HEK293T (cell line): ENCODE measurements at regions not wholly inside any gene's neighbourhood (a gene's known extent, or its start where the extent isn't known, plus 50 kb on each side); places are given as distances from the start of the nearest gene placed in this dataset.
A peak's percentile ranks its signal among the peaks of the same experiment; 100 is the strongest.
"Not testable (repeated sequence)": the region's sequence is repeated elsewhere in the genome, so short reads cannot be mapped to it uniquely, and the experiment has no call there.

Experiments used
- CTCF ChIA-PET: fragments of 350-600 bp; formaldehyde crosslinking; extraction: SDS; loops from one replicate; lab custom pipeline; 2021; ENCODE audit warnings: antibody characterized with exemption, inconsistent platforms; lab: Yijun Ruan, JAX
- POLR2A ChIA-PET: fragments of 350-600 bp; formaldehyde crosslinking; extraction: SDS; loops from one replicate; lab custom pipeline; 2020; ENCODE audit warnings: antibody characterized with exemption, inconsistent platforms; lab: Yijun Ruan, JAX
- DNase-seq: peaks from one replicate; pipeline ENCODE4 v3.0.0; 2012; ENCODE audit warnings: mixed read lengths; ENCODE audit errors: extremely low spot score
- ARNT ChIP-seq: fragments of 450-650 bp; IDR thresholded peaks from 2 replicates; pipeline ENCODE4 v1.6.1; 2017; ENCODE audit warnings: mild to moderate bottlenecking
- BHLHE40 ChIP-seq: fragments of 450-650 bp; IDR thresholded peaks from 2 replicates; pipeline ENCODE4 v1.6.1; 2016; ENCODE audit warnings: mild to moderate bottlenecking, moderate library complexity, borderline replicate concordance
- CTBP1 ChIP-seq: fragments of 450-650 bp; IDR thresholded peaks from 2 replicates; pipeline ENCODE4 v1.6.1; 2016; ENCODE audit warnings: borderline replicate concordance
- ELF4 ChIP-seq: fragments of 450-650 bp; IDR thresholded peaks from 2 replicates; pipeline ENCODE4 v1.6.1; 2017; ENCODE audit warnings: antibody characterized with exemption
- FOXA1 ChIP-seq: fragments of 450-650 bp; IDR thresholded peaks from 2 replicates; pipeline ENCODE4 v1.6.1; 2016; ENCODE audit warnings: mild to moderate bottlenecking
- FOXK2 ChIP-seq: fragments of 450-650 bp; IDR thresholded peaks from 2 replicates; pipeline ENCODE4 v1.6.1; 2016; ENCODE audit warnings: mild to moderate bottlenecking
- FOXM1 ChIP-seq: fragments of 450-650 bp; IDR thresholded peaks from 2 replicates; pipeline ENCODE4 v1.6.1; 2017; ENCODE audit warnings: mild to moderate bottlenecking, borderline replicate concordance
- HDGF ChIP-seq: fragments of 450-650 bp; IDR thresholded peaks from 2 replicates; pipeline ENCODE4 v1.6.1; 2017; ENCODE audit warnings: antibody characterized with exemption, borderline replicate concordance
- L3MBTL2 ChIP-seq: fragments of 450-650 bp; conservative IDR thresholded peaks from 2 replicates; pipeline ENCODE4 v1.6.1; 2016; ENCODE audit warnings: mild to moderate bottlenecking
- LEF1 ChIP-seq: fragments of 450-650 bp; IDR thresholded peaks from 2 replicates; pipeline ENCODE4 v1.6.1; 2017; ENCODE audit warnings: mild to moderate bottlenecking, borderline replicate concordance
- NFRKB ChIP-seq: fragments of 450-650 bp; IDR thresholded peaks from 2 replicates; pipeline ENCODE4 v1.6.1; 2016; ENCODE audit warnings: mild to moderate bottlenecking, moderate library complexity
- PKNOX1 ChIP-seq: fragments of 450-650 bp; IDR thresholded peaks from 2 replicates; pipeline ENCODE4 v1.6.1; 2016
- SP1 ChIP-seq: fragments of 450-650 bp; IDR thresholded peaks from 2 replicates; pipeline ENCODE4 v1.6.1; 2017
- SUZ12 ChIP-seq: fragments of 450-650 bp; IDR thresholded peaks from 2 replicates; pipeline ENCODE4 v1.6.1; 2016; ENCODE audit warnings: mild to moderate bottlenecking
- TARDBP ChIP-seq: fragments of 450-650 bp; IDR thresholded peaks from 2 replicates; pipeline ENCODE4 v1.6.1; 2016
- ZNF384 ChIP-seq: fragments of 450-650 bp; IDR thresholded peaks from 2 replicates; pipeline ENCODE4 v1.6.1; 2016

- DNase-seq: peak; percentile 50
- ChIA-PET POLR2A (interaction anchor here (0.5 to 2.1 kb wide), 10 partner anchors 27 to 1104 kb away, joined by 3 to 23 read pairs (median 4); a partner anchor contains a TSS), CTCF (interaction anchor here (0.5 to 1.5 kb wide), 6 partner anchors 8 to 368 kb away, joined by 3 to 5 read pairs (median 4); no protein-coding TSS in a partner anchor)
- 0 out of 2 replicates have a peak, but pooled peaks have one; percentile 25 for TF ChIP-seq L3MBTL2
- TF ChIP-seq ELF4: no peak
Measured at GRCh38 chr6:27545271-27546046, 72.6 kb upstream of the ZNF184 start.

GRCh38 chr6:27544612-27545260 lies 71.8 kb upstream of the ZNF184 start:
- ChIA-PET CTCF (interaction anchor here (0.5 to 1.5 kb wide), 7 partner anchors 9 to 367 kb away, joined by 3 to 5 read pairs (median 4); no protein-coding TSS in a partner anchor), POLR2A (interaction anchor here (0.7 to 2.1 kb wide), 9 partner anchors 26 to 398 kb away, joined by 3 to 23 read pairs (median 4); a partner anchor contains a TSS)
- TF ChIP-seq L3MBTL2 (no peak), ZNF384 (no peak), FOXK2 (no peak), NFRKB (no peak), SP1 (no peak), BHLHE40 (no peak), ELF4 (no peak), FOXA1 (no peak), PKNOX1 (no peak), SUZ12 (no peak), LEF1 (no peak)
- DNase-seq: no peak

- CTCF ChIA-PET: interaction anchor here (0.6 to 1.5 kb wide), 3 partner anchors 123 to 208 kb away, joined by 3 to 4 read pairs (median 4); no protein-coding TSS in a partner anchor
- not testable (repeated sequence) for DNase-seq
- POLR2A ChIA-PET: interaction anchor here (0.9 to 2.1 kb wide), 4 partner anchors 25 to 73 kb away, joined by 3 to 23 read pairs (median 3); no protein-coding TSS in a partner anchor
Measured at GRCh38 chr6:27544135-27544534, 71.2 kb upstream of the ZNF184 start.

- ChIA-PET CTCF (no interaction called here), POLR2A (no interaction called here)
- TF ChIP-seq CTBP1: no peak
- TF ChIP-seq NFRKB: no peak
- no peak for TF ChIP-seq FOXK2
- no peak for TF ChIP-seq LEF1
- TF ChIP-seq PKNOX1: no peak
- no peak for TF ChIP-seq TARDBP
- no peak for TF ChIP-seq FOXM1
- no peak for TF ChIP-seq FOXA1
- no peak for TF ChIP-seq ARNT
- TF ChIP-seq ZNF384: no peak
- TF ChIP-seq L3MBTL2: no peak
- no peak for TF ChIP-seq HDGF
- no peak for TF ChIP-seq ELF4
- TF ChIP-seq SP1: no peak
- no peak for DNase-seq
Measured at GRCh38 chr6:27542485-27542884, 69.6 kb upstream of the ZNF184 start.

GRCh38 chr6:27541933-27542297 lies 69.0 kb upstream of the ZNF184 start:
- no peak for DNase-seq
- TF ChIP-seq PKNOX1: no peak
- TF ChIP-seq TARDBP: no peak
- TF ChIP-seq SUZ12: no peak
- no peak for TF ChIP-seq ZNF384
- no peak for TF ChIP-seq BHLHE40
- no peak for TF ChIP-seq SP1
- no peak for TF ChIP-seq HDGF
- no peak for TF ChIP-seq L3MBTL2
- no peak for TF ChIP-seq FOXM1
- ChIA-PET CTCF (interaction anchor here (1.2 kb wide), 1 partner anchor 10 kb away, joined by 3 read pairs; no protein-coding TSS in a partner anchor), POLR2A (interaction anchor here (0.7 kb wide), 1 partner anchor 10 kb away, joined by 3 read pairs; no protein-coding TSS in a partner anchor)
